ENCODE measurements at regions not wholly inside any gene's neighbourhood (a gene's known extent, or its start where the extent isn't known, plus 50 kb on each side); places are given as distances from the start of the nearest gene placed in this dataset.
A peak's percentile ranks its signal among the peaks of the same experiment; 100 is the strongest.
"Not testable (repeated sequence)": the region's sequence is repeated elsewhere in the genome, so short reads cannot be mapped to it uniquely, and the experiment has no call there.

- TF ChIP-seq CTCF (conservative IDR thresholded peaks at IDR 0.05; ENCODE audit: low read length), result no peak
- no peak overlapping the region for H3K4me3 ChIP-seq (ENCODE audit: low read length)
- DNase-seq (ENCODE audit: low read depth), result no peak
These were observed 52.5 kb downstream of the RHOB start for GRCh38 chr2:20499387-20499786.

- no peak for TF ChIP-seq CTCF (conservative IDR thresholded peaks at IDR 0.05; ENCODE audit: low read length)
- H3K4me3 ChIP-seq (ENCODE audit: low read length), result no peak overlapping the region
- peak; percentile 99 for DNase-seq (ENCODE audit: low read depth)
These were observed 55.1 kb downstream of the RHOB start for GRCh38 chr2:20501974-20502373.

GRCh38 chr2:20502496-20502895 lies 55.6 kb downstream of the RHOB start:
- not testable (repeated sequence) for DNase-seq (ENCODE audit: low read depth)

GRCh38 chr2:20504174-20504573 lies 57.3 kb downstream of the RHOB start:
- DNase-seq (ENCODE audit: low read depth), result no peak
- no peak for TF ChIP-seq CTCF (conservative IDR thresholded peaks at IDR 0.05; ENCODE audit: low read length)
- H3K4me3 ChIP-seq (ENCODE audit: low read length), result no peak overlapping the region

More at GRCh38 chr2:20502496-20502895, 55.6 kb downstream of the RHOB start:
- H3K4me3 ChIP-seq (ENCODE audit: low read length), result not testable (repeated sequence)

- H3K4me3 ChIP-seq (ENCODE audit: low read length), result no peak overlapping the region
- peak; percentile 60 for DNase-seq (ENCODE audit: low read depth)
- peak; percentile 44 for TF ChIP-seq CTCF (conservative IDR thresholded peaks at IDR 0.05; ENCODE audit: low read length)
These were observed 59.4 kb downstream of the RHOB start for GRCh38 chr2:20506201-20506685.

- TF ChIP-seq CTCF (conservative IDR thresholded peaks at IDR 0.05; ENCODE audit: low read length), result no peak
- no peak overlapping the region for H3K4me3 ChIP-seq (ENCODE audit: low read length)
- no peak for DNase-seq (ENCODE audit: low read depth)
These were observed 60.4 kb downstream of the RHOB start for GRCh38 chr2:20507166-20507692.

GRCh38 chr2:20507711-20508110 lies 60.8 kb downstream of the RHOB start:
- DNase-seq (ENCODE audit: low read depth), result no peak
- no peak for TF ChIP-seq CTCF (conservative IDR thresholded peaks at IDR 0.05; ENCODE audit: low read length)
- no peak overlapping the region for H3K4me3 ChIP-seq (ENCODE audit: low read length)

Data from AG10803 (cell line).